ENCODE measurements at regions not wholly inside any gene's neighbourhood (a gene's known extent, or its start where the extent isn't known, plus 50 kb on each side); places are given as distances from the start of the nearest gene placed in this dataset.

GRCh38 chr5:173789031-173789920, 98.9 kb upstream of the CPEB4 start (continued):
- TF ChIP-seq SNAPC4 (CRISPR knock-in tag; IDR thresholded peaks at IDR 0.05), result no peak
- TF ChIP-seq GABPA (IDR thresholded peaks at IDR 0.05; ENCODE audit: low read depth, low read length), result no peak
- peak; percentile 22; the same call in 1 of the 2 replicates for TF ChIP-seq GABPA (CRISPR knock-in tag; IDR thresholded peaks at IDR 0.05; ENCODE audit: low read depth)
- peak; percentile 88 for TF ChIP-seq GATAD2A (CRISPR knock-in tag; IDR thresholded peaks at IDR 0.05)
- peak; percentile 54 for TF ChIP-seq FOXA3 (CRISPR knock-in tag; IDR thresholded peaks at IDR 0.05)
- peak; percentile 81 for TF ChIP-seq MAX (IDR thresholded peaks at IDR 0.05)
- peak; percentile 66 for TF ChIP-seq ZNF644 (CRISPR knock-in tag; IDR thresholded peaks at IDR 0.05; ENCODE audit: low read depth)
- no peak for TF ChIP-seq MAZ (IDR thresholded peaks at IDR 0.05; ENCODE audit: borderline replicate concordance, low read depth, low read length)
- TF ChIP-seq MAZ (CRISPR knock-in tag; IDR thresholded peaks at IDR 0.05; ENCODE audit: low read depth), result 0 out of 2 replicates have a peak, but pooled peaks have one; percentile 33
- 0 out of 2 replicates have a peak, but pooled peaks have one; percentile 48 for TF ChIP-seq ZNF430 (CRISPR knock-in tag; IDR thresholded peaks at IDR 0.05)
- TF ChIP-seq TFDP1 (CRISPR knock-in tag; IDR thresholded peaks at IDR 0.05; ENCODE audit: borderline replicate concordance), result peak; percentile 34; the same call in 1 of the 2 replicates
- TF ChIP-seq HNRNPLL (IDR thresholded peaks at IDR 0.05; ENCODE audit: low read depth, low read length, poor library complexity, severe bottlenecking), result no peak
- TF ChIP-seq SATB2 (CRISPR knock-in tag; IDR thresholded peaks at IDR 0.05), result no peak
- no peak for TF ChIP-seq SNAI1 (CRISPR knock-in tag; IDR thresholded peaks at IDR 0.05; ENCODE audit: borderline replicate concordance)
- no peak for TF ChIP-seq SP140L (CRISPR knock-in tag; IDR thresholded peaks at IDR 0.05; ENCODE audit: borderline replicate concordance)
- TF ChIP-seq ZBTB43 (CRISPR knock-in tag; conservative IDR thresholded peaks at IDR 0.05), result peak; percentile 46; the same call in 1 of the 2 replicates
- peak; percentile 69; the same call in 1 of the 2 replicates for TF ChIP-seq HMG20A (CRISPR knock-in tag; IDR thresholded peaks at IDR 0.05; ENCODE audit: borderline replicate concordance)
- no peak for TF ChIP-seq ZBTB44 (CRISPR knock-in tag; IDR thresholded peaks at IDR 0.05)
- peak; percentile 67 for TF ChIP-seq SKI (IDR thresholded peaks at IDR 0.05; ENCODE audit: partially characterized antibody)

All from HepG2 (cell line).